ENCODE measurements at regions not wholly inside any gene's neighbourhood (a gene's known extent, or its start where the extent isn't known, plus 50 kb on each side); places are given as distances from the start of the nearest gene placed in this dataset.

DNA sequence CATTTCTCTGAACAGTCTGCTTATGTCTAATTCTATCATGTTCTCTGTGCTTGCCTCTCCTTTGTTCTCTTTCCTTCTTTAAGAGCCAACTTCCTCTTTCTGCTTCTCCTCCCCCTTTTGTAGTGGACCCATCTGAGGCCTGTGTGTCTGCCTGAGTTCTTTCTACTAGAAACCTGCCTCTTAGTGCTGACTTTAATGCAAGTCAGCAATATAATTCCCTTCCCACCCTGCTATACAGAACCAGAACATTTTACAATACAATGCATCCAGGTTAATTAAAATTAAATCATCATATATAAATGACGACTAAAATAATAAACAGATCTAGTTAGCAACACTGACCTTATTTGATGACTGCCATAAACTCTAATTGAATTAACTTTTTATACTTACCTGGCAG is 82.6 kb upstream of the GAS1 start:
- H3K27ac ChIP-seq (ENCODE audit: insufficient read depth, low read depth, low read length), result no peak overlapping the region
- ChIA-PET CTCF (no interaction called here), POLR2A (no interaction called here)
- H3K9ac ChIP-seq (replicated peaks; ENCODE audit: extremely low read depth, insufficient read depth, low read length), result no peak overlapping the region
- TF ChIP-seq GATA2 (IDR thresholded peaks at IDR 0.05; ENCODE audit: insufficient read depth, insufficient read length, low read depth, low read length) (no peak), POLR2AphosphoS5 (IDR thresholded peaks at IDR 0.05; ENCODE audit: insufficient read depth, low read depth, low read length) (no peak)
- no peaks in the 10 kb centered on the region for H4K20me1 ChIP-seq (replicated peaks; ENCODE audit: control insufficient read depth, extremely low read depth, insufficient read depth, low read length)
- no peaks in the 10 kb centered on the region for H3K9me3 ChIP-seq (replicated peaks; ENCODE audit: control insufficient read depth, insufficient read depth, low read length)
- H3K36me3 ChIP-seq (ENCODE audit: control insufficient read depth in 2 of 2, extremely low read depth in 1 of 2, insufficient read depth in 2 of 2, low read length in 2 of 2), result no peaks in the 10 kb centered on the region
- H3K4me2 ChIP-seq (ENCODE audit: insufficient read depth, low read length), result no peak overlapping the region
- no peaks in the 10 kb centered on the region for H3K9me1 ChIP-seq (replicated peaks; ENCODE audit: control insufficient read depth, extremely low read depth, insufficient read depth, low read length)
- no peaks in the 10 kb centered on the region for H3K4me1 ChIP-seq (ENCODE audit: control insufficient read depth, extremely low read depth, insufficient read depth, low read length)
- no peaks in the 10 kb centered on the region for H3K79me2 ChIP-seq (ENCODE audit: control insufficient read depth, insufficient read depth, low read length)
- intact Hi-C loops (cut with micrococcal nuclease), result no loop called here
- dilution Hi-C loops (cut with MboI; ENCODE audit: extremely low pct_ligation_motif_present, low sequenced_read_pairs), result no loop called here
- H2AFZ ChIP-seq (ENCODE audit: low read depth, low read length), result no peak overlapping the region
- BruUV-seq (replicated peaks), result no TSS peak
- no peak for FAIRE-seq
- no peak overlapping the region for H3K4me3 ChIP-seq (replicated peaks in 1 of 3; ENCODE audit: insufficient read depth in 1 of 3, low read depth in 1 of 3, low read length in 3 of 3)
- no peaks in the 10 kb centered on the region for H3K27me3 ChIP-seq (ENCODE audit: control insufficient read depth in 2 of 2, insufficient read depth in 2 of 2, low read length in 2 of 2)
- DNase-seq (ENCODE audit: low read depth, low spot score), result no peak

DNA sequence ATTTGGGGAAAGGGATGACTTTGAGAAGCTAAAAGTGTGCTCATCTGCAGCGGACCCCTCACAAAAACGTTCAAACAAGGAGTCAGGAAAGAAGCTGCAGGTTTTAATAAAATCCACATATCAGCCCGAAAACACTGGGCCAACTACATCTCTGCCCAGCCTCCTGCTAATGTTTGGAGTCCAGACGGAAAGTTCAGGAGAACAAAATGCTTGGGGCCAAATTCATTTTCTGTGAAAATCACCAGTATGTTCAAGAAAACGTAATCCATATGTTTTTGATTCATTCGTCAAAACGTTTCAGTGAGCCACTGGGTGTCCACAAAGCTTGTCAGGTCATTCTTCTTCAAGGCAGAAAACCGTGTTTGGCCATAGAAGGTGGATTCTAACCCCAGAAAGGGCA is 87.5 kb upstream of the GAS1 start:
- Histone ChIP-seq H3K36me3 (ENCODE audit: control insufficient read depth in 2 of 2, extremely low read depth in 1 of 2, insufficient read depth in 2 of 2, low read length in 2 of 2) (no peaks in the 10 kb centered on the region), H3K9me3 (replicated peaks; ENCODE audit: control insufficient read depth, insufficient read depth, low read length) (no peaks in the 10 kb centered on the region), H3K27me3 (ENCODE audit: control insufficient read depth in 2 of 2, insufficient read depth in 2 of 2, low read length in 2 of 2) (no peaks in the 10 kb centered on the region), H3K9ac (replicated peaks; ENCODE audit: extremely low read depth, insufficient read depth, low read length) (no peak overlapping the region), H3K4me2 (ENCODE audit: insufficient read depth, low read length) (no peak overlapping the region), H3K27ac (ENCODE audit: insufficient read depth, low read depth, low read length) (no peak overlapping the region), H3K4me1 (ENCODE audit: control insufficient read depth, extremely low read depth, insufficient read depth, low read length) (no peaks in the 10 kb centered on the region), H3K79me2 (ENCODE audit: control insufficient read depth, insufficient read depth, low read length) (no peaks in the 10 kb centered on the region), H2AFZ (ENCODE audit: low read depth, low read length) (no peak overlapping the region), H3K4me3 (replicated peaks in 1 of 3; ENCODE audit: insufficient read depth in 1 of 3, low read depth in 1 of 3, low read length in 3 of 3) (no peak overlapping the region), H3K9me1 (replicated peaks; ENCODE audit: control insufficient read depth, extremely low read depth, insufficient read depth, low read length) (no peaks in the 10 kb centered on the region), H4K20me1 (replicated peaks; ENCODE audit: control insufficient read depth, extremely low read depth, insufficient read depth, low read length) (no peaks in the 10 kb centered on the region)
- DNase-seq (ENCODE audit: low read depth, low spot score) (no peak), FAIRE-seq (no peak)
- ChIA-PET CTCF (no interaction called here), POLR2A (no interaction called here)
- intact Hi-C loops (cut with micrococcal nuclease), result no loop called here
- dilution Hi-C loops (cut with MboI; ENCODE audit: extremely low pct_ligation_motif_present, low sequenced_read_pairs), result no loop called here
- TF ChIP-seq, protein P1, sequence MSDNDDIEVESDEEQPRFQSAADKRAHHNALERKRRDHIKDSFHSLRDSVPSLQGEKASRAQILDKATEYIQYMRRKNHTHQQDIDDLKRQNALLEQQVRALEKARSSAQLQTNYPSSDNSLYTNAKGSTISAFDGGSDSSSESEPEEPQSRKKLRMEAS (IDR thresholded peaks at IDR 0.05; ENCODE audit: insufficient read depth, insufficient read length), result no peak
- TF ChIP-seq POLR2AphosphoS5 (IDR thresholded peaks at IDR 0.05; ENCODE audit: insufficient read depth, low read depth, low read length) (no peak), FOS (IDR thresholded peaks at IDR 0.05; ENCODE audit: borderline replicate concordance, insufficient read depth, low read length) (no peak), JUN (IDR thresholded peaks at IDR 0.05; ENCODE audit: borderline replicate concordance, insufficient read depth, insufficient read length, low read depth) (no peak), GATA2 (IDR thresholded peaks at IDR 0.05; ENCODE audit: insufficient read depth, insufficient read length, low read depth, low read length) (no peak), EZH2 (IDR thresholded peaks at IDR 0.05; ENCODE audit: borderline replicate concordance, low read depth, low read length, severe bottlenecking) (no peak), POLR2A (IDR thresholded peaks at IDR 0.05; ENCODE audit: low read depth, low read length) (no peak), MYC (IDR thresholded peaks at IDR 0.05; ENCODE audit: low read depth, low read length) (no peak)
- TF ChIP-seq, protein P2, sequence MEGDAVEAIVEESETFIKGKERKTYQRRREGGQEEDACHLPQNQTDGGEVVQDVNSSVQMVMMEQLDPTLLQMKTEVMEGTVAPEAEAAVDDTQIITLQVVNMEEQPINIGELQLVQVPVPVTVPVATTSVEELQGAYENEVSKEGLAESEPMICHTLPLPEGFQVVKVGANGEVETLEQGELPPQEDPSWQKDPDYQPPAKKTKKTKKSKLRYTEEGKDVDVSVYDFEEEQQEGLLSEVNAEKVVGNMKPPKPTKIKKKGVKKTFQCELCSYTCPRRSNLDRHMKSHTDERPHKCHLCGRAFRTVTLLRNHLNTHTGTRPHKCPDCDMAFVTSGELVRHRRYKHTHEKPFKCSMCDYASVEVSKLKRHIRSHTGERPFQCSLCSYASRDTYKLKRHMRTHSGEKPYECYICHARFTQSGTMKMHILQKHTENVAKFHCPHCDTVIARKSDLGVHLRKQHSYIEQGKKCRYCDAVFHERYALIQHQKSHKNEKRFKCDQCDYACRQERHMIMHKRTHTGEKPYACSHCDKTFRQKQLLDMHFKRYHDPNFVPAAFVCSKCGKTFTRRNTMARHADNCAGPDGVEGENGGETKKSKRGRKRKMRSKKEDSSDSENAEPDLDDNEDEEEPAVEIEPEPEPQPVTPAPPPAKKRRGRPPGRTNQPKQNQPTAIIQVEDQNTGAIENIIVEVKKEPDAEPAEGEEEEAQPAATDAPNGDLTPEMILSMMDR (IDR thresholded peaks at IDR 0.05; ENCODE audit: extremely low read depth in 1 of 2, insufficient read depth in 1 of 2, low read depth in 1 of 2, low read length in 2 of 2), result no peak
- no TSS peak for BruUV-seq (replicated peaks)

All from endothelial cell of umbilical vein (primary cell).